Hepatocyte (in vitro differentiated cells): ENCODE measurements at regions not wholly inside any gene's neighbourhood (a gene's known extent, or its start where the extent isn't known, plus 50 kb on each side); places are given as distances from the start of the nearest gene placed in this dataset.

Experiments
- CTCF ChIP-seq: fragments of 200-600 bp; sonication (generic); IDR thresholded peaks from 2 replicates; pipeline ENCODE4 v1.5.1; 2016; ENCODE audit warnings: antibody characterized with exemption, mild to moderate bottlenecking; ENCODE audit not compliant: poor library complexity
- EZH2 ChIP-seq: fragments of 200-600 bp; sonication (generic); IDR thresholded peaks from 2 replicates; pipeline ENCODE4 v1.6.1; 2016; ENCODE audit warnings: antibody characterized with exemption, mild to moderate bottlenecking, borderline replicate concordance
- EZH2phosphoT487 ChIP-seq: fragments of 200-600 bp; sonication (generic); IDR thresholded peaks from one replicate; pipeline ENCODE4 v1.6.1; 2018; ENCODE audit warnings: antibody characterized with exemption, mild to moderate bottlenecking, low read depth, moderate library complexity; ENCODE audit not compliant: unreplicated experiment, severe bottlenecking

- TF ChIP-seq CTCF (no peak), EZH2 (no peak), EZH2phosphoT487 (no peak)
These were observed 974.2 kb upstream of the CDH9 start for GRCh38 chr5:28012538-28012937.
